GM19397 (cell line): ENCODE measurements at regions not wholly inside any gene's neighbourhood (a gene's known extent, or its start where the extent isn't known, plus 50 kb on each side); places are given as distances from the start of the nearest gene placed in this dataset.
A peak's percentile ranks its signal among the peaks of the same experiment; 100 is the strongest.

Experiments
- ATAC-seq: cut with Tn5 transposase; IDR thresholded peaks from one replicate; pipeline ENCODE4 v1.9.1; 2021; ENCODE audit warnings: mild to moderate bottlenecking, moderate library complexity; ENCODE audit not compliant: unreplicated experiment

DNA sequence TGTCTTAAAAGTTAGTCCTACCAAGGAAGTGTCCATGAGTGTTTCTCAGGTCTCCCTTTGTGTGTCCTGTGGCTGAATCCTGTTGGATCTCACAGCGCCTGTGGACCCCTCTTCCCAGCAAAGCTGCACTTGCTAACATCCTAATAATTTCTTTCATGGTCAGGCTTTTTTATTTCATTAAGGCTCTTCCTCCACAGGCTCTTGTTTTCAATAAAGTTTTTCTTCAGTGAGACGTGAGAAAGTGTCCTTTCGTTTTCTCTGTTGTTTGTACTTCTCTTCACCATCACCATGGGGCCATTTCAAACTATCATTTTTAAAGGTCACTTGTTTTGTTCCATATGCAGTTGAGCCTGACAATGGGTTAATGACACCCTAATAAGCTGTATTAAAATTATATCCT is 231.5 kb downstream of the LMO4 start:
- ATAC-seq, result no peak

DNA sequence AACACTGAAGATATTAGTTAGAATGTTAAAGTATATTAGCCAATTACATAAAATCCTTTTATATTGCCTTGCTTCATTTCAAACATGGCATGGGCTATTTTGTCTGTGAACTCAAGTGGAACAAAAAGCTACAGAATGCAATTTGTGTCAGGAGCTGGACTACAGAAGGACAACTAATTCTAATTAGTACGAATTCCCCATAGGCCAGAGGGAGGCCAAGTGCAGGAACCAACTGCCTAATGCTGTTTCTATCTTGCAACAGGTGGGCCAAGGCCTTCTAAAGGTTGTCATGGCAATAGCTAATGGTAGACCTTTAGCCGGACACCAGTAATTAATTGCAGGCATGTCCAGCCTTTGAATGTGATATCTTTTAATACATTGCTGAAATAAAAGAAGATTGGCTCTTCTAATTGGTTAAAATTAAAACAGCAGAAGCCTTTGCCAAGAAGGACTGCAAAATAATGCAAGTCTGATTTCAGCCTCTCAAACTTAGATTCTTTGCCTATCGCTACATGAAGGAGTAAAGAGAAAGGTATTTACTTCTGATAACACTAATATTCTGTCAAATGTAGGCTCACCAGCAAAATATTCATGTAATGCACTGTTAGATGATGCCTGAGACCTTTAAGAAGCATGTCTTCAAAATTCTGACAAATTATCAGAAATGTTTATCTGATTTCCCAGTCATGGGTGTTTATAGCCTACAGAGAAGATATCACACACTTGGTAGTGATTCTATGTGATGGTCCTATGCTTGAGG is 232.1 kb downstream of the LMO4 start:
- no peak for ATAC-seq

DNA sequence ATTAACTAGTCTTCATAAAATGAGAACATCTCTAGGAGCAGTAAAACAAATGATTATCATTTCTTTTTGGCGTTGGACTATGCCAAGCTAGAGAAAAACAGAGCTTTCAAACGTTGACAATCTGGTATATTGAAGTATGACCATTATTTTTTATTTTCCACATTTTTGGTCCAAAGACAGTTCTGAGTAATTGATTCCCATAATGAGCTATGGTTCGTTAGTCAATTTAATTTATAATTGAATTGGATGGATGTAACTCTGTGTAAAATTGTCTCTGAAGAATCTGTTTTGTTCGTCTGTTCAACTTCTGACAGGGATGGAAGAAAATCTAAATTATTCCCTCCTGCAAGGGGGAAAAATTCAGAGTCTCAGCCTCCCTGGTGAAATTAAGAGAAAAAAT is 234.5 kb downstream of the LMO4 start:
- ATAC-seq, result no peak

DNA sequence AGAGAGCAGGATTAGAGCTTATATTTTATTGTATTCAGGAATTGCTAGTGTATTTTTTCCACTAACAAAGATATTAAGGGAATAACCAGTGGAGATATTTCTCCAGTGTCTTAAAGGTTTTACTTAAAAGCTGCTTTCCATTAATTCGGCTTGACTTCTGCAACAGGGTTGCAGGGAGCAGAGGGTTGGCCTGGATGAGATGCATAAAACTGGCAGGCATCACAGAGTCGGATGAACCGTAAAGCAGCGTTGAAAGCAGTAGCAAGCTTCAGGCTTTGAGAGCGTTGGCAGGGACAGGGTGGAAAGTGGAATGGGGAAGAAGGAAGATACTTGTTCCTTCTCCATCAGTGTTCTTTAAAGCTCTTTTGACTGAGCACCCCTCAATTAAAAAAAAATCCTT is 237.2 kb downstream of the LMO4 start:
- ATAC-seq, result no peak

DNA sequence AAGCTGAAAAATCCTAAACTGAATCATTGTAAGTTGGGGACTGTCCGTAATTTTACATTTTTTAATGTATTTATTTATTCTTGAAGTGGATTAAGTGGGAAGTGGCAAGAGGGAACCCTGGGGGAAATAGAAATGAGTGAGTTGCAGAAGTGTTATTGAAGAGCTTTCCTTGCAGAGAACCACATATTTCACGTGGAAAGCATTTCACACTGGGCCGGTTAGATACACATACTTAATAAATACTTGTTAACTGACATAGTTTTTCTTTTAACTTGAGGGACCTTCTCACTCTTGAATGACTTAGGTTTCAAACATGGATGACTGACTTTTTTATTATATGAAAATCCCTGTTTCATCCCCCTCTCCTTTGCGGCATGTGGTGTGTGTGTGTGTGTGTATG is 239.3 kb downstream of the LMO4 start:
- ATAC-seq, result no peak

DNA sequence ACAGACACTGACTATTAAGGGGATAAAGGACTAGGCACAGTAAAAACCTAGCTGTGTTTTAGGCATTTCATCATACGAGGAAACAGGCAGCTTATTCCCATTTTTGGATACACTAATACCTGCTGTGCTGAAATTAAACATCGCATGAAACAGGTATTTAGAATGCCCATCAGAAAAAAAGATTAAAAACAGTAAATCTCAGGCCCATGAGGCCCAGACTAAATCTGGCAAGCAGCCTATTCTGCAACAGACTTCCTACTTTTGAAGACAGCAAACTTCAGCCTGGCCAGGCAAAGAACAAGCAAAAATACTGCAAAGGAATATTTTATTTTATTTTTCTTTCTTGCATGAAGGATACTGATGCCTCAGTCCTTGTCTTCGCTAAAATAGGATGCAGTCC is 240.2 kb downstream of the LMO4 start:
- ATAC-seq, result no peak

DNA sequence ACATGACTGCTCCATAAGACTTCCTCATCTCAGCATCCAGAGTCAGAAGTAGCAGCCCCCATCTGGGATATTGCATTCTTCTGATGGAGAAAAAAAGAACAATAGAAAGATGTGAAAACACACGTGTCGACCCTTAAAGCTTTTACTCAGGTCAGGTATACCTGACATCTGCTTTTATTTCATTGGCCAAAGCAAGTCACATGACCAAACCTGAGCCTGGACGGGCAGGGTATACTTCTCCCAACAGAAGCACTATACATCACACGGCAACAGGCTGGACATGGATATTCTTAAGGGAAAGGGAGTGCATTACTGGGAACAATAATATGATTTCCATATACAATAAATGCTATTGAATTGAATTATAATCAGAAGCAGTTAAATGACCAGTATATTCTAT is 243.3 kb downstream of the LMO4 start:
- no peak for ATAC-seq

DNA sequence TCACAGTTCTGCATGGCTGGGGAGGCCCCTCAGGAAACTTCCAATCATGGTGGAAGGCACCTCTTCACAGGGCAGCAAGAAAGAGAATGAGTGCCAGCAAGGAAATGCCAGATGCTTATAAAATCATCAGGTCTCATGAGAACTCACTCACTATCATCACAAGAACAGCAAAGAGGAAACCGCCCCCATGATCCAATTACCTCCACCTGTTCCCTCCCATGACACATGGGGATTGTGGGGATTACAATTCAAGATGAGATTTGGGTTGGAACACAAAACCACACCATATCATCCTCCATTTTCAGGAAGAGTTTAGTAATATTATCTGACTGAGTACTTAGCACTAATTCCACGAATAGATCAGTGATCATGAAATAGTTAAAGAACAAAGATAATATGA is 244.2 kb downstream of the LMO4 start:
- ATAC-seq, result no peak

DNA sequence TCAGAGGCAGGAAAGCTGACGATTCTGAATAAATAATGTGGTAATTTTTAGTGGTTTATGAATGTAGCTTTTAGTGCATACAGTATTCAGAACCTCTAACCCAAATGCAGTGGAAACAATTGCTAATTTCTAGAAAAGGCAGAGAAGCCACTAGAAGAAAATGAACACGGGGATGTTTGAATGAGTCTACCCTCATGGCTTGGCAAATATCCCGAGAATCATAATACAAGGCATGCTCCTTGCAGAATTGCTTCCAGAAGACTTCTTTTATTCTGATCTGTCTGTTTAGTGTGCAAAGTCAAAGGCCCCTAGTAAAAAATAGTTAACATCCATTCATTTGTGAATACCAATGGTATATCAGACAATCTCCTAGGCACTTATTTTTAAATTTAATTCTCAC is 246.8 kb downstream of the LMO4 start:
- ATAC-seq, result no peak

DNA sequence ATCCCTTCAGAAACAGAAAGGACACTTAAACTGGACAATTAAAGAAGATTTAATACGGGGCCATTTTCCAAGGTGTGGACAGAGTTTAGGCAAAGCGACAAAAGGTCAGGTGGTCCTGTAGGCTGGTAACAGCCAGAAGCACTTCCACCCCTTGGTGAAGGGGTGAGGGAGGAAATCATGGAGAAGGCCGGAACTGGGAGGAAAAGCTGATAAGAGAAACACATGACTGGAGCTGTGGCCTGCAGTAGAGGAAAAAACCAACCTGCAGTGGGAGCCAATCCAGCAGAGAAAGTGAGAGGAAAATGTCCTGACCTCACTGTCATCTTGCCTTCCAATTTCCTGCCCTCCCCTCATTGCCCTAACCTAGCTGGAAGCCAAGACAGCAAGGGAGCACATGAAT is 249.8 kb downstream of the LMO4 start:
- no peak for ATAC-seq

DNA sequence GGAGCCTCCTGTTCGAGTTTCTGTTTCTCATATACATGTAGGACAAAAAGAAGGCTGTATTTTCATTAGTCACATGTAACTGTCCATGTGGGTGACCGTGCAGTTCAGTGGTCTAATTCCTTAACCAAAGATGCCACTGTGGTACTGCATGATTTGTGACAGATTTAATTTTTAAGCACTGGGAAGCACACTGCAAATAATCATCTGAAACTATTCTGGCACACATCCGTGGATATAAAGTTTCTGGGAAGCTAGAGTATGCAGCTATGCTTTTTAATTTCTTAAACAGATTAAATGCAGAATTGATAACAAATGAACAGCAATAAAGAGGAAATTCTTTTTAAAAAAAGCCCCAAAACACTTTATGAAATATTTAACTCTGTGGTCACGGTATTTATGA is 254.8 kb downstream of the LMO4 start:
- ATAC-seq, result no peak

DNA sequence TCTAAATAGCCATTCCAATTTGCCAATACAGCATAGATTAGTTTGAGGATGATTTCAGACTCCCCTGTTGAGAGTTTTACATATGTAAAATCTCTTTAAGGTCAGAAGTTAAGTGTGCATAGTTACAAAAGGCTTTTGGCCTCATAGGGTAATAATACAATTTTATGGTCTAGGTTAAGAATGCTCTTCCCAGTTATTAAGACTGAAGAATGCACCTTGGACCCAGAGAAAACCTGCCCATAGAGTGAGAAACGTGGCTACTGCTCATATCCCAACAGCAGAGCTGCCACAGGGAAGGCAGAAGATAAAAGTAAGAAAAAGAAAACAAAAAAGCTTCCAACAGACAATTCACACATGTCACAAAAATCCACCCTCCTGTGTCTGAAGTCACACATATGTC is 255.9 kb downstream of the LMO4 start:
- ATAC-seq, result no peak

DNA sequence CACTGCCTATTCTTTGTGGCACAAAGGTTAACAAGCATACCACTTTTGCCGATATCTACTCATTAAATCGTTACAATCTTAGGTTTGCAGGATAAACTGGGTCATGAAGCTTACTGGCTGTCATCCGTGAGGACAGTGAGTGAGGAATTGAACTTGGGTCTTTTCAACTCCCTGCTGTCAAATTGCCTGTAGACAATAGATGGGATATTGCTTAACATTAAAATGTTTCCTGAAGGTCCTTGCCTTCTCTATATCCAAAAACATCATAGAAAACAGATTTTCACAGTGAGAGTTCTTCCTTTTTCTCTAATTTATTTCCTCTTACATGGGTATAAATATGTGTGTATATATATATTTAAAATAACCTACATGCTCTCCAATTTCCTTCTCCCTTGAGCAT is 257.8 kb downstream of the LMO4 start:
- no peak for ATAC-seq

DNA sequence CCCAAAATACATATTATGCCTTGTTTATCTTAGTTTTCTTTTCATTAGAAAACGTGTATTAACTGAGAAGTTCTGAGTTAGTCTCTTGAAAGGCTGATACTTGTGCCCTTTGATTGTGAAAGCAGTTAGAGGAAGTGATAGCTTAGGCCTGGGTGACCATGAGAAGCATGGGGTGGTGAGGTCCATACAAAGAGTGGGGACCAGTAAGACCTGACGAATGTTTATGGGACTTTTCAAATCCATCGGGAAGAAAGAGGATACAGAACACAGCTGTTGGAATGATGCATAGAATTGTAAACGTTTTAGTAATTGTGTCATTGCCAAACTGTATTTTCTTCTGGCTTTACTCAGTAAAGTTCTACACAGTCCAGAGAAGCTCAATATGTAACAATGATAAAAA is 259.8 kb downstream of the LMO4 start:
- peak; percentile 78 for ATAC-seq

DNA sequence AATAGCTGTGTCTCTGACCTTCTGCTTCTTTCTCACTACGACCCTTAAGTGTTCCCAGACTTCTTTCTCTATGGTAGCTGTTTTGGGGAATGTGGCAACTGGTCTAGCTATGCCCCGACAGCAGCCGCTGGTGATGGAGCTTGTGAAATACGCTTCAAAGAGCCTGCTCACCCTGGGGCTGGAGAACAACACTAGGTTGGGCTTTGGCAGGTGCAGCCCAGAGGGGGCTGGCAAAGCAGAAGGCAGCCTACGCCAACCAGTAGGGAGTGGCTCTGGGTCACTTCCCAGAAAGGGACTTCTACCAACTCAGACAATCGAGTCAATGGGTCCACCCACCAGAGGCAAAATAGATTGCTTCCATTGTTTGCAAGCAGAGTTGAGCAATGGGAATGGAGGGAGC is 262.8 kb downstream of the LMO4 start:
- ATAC-seq, result no peak

DNA sequence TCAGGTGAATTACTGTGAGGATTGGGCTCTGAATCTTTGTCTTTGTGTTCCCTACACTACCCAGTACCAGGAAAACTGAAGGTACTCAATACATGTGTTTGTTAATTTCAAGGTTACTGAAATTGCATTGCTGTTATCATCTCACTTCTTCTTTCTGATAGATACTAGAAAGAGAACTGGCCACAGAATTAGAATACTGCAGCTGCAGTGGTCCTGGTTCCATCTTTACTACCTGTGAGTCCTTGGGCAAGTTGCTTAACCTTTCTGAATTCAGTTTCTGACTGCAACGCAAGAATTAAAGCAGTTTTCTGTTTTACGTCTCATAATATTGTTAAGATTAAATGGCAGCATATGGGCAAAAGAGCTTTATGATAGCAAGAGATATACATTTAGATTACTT is 263.5 kb downstream of the LMO4 start:
- peak; percentile 82 for ATAC-seq

DNA sequence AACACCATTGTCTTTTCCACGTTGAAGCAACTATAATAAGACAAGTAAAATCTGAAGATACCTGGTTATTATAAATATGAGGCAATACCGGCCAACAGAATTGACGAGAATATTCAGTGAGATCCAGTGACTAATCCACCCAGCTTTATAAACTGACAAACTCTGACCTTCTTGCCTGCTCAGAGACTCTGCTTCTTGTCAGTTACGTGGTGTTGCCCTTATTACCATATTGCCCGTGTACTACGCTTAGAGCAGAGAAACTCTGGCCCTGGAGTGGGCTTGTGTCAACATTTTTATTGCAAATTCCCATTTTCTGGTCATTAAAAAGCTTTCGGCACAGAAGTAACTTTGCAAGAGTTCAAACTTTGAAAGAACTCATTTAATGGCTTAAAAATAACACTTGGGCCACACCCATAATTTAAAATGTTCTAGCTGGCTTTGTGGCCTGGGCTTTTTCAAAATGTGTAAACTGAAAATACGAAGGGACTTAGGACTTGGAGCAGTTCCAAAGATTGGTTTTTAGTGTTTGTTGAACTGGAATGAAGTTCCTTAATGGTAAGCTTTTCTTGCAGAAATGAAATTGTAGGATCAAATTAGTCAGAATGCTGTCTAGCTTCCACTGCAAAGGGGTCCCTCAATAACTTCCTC is 266.2 kb downstream of the LMO4 start:
- ATAC-seq, result no peak

DNA sequence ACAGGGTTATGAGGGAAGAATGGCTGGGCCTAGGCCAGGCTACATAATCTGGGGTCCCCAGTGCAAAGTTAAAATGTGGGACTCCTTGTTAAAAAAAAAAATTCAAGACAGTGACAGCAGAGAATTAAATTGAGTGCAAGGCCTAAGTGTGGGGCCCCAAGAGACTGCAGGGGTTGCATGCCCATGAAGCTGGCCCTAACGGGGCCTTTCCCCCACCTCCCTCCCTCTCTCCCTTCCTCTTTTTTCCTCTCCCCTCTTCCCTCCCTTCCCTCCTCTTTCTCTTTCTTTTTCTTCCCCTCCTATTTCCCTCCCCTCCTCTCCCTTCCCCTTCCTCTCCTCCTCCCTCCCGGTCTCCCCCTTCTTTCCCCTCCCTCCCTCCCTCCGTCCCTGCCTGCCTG is 266.7 kb downstream of the LMO4 start:
- ATAC-seq, result no peak

DNA sequence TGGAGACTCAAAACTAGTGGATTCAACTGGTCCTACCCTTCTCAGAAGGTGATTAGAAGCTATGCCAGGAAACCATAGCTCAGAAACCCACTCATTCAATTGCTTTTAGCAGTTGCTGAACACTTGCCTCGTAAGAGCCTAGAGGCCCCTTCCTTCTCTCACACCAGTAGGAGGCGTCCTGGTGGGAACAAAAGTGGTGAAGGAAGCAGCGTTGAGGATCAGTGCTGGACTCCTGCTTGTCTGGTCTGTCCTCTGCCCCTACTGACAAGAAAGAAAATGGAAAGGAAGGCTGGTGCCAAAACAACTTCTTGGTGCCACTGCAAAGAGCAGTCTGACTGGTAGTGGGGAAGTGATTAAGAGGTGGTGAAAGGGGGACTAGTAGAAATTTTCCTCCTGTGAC is 269.7 kb downstream of the LMO4 start:
- ATAC-seq, result no peak

DNA sequence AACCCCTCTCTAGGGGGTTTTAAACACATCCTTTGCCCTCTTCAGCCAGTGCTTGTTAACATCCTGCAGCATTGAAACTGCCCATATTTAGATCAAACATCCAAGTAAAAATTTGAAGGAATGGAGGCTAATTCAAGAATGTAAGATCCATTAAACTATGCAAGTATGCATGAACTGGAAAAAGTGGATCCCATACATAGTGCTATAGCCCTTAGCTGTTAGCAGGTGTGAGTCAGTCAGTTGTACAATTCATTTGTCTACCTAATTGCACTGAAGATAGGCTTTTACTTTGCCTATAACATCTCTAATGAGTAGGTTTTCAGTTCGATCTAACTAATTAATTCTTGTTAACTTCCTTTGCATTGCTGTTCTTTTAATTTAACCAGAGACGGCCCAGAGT is 270.9 kb downstream of the LMO4 start:
- ATAC-seq, result no peak

DNA sequence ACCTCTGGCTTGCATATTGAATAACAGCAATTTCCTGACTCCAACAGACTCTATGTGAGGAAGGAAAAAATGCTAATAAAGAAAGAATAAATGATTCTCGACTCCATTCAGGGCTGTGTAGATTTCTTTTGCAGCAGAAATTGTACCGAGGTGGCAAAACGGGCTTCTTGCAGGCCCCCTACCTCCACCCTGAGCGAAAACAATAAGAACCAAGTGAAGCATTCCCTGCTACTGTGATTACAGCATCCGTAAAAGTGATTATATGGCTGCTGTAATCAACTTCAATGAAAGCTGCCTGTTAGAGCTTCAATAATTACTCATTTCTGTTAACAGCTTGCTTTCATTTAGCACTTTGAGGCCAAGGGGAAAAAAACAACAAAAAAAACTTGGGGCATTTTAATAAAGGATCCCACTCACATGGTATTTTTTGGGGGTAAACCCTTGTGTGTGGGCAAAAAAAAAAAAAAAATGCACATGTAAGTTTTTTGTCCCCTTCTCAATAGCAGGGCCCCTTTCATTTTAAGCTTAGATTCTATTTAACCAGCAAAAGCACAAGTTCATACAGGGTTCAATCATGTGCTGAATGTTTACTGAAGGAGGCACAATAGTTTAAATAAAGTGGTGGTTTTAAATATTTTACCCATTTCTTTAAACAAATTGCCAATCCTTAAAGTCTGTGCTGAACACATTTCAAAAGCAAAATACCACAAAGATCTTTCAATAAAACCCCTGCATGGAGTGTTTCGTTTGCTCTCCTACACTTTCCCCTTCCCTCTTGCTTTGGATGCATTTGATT is 271.6 kb downstream of the LMO4 start:
- ATAC-seq, result no peak

DNA sequence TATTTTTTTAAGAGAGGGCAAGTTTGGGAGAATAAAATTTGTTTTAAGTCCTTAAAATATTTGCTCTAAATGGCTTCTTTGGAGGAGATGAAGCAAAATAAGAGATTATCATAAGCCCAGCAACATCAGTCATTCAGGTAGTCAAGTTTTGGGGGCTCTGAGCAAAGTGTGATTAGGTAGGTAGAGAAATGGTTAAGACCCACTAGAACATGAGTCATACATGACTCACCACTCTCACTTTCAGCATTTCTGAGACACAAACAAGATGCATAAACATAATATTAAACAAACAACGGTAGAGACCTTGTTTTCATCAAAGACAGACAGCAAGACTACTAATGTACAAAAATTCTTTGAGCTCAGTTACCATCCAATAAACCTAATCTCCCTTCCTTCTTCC is 272.2 kb downstream of the LMO4 start:
- ATAC-seq, result no peak
